ENCODE measurements at regions not wholly inside any gene's neighbourhood (a gene's known extent, or its start where the extent isn't known, plus 50 kb on each side); places are given as distances from the start of the nearest gene placed in this dataset.

- TF ChIP-seq CEBPB (IDR thresholded peaks at IDR 0.05; ENCODE audit: low read depth, low read length) (no peak), CTCF (conservative IDR thresholded peaks at IDR 0.05; ENCODE audit: low read depth, low read length) (no peak), SMC3 (IDR thresholded peaks at IDR 0.05; ENCODE audit: low read depth, low read length) (no peak), MXI1 (IDR thresholded peaks at IDR 0.05; ENCODE audit: borderline replicate concordance, low read depth, low read length) (no peak), RFX5 (IDR thresholded peaks at IDR 0.05; ENCODE audit: low read depth, low read length) (no peak), RCOR1 (IDR thresholded peaks at IDR 0.05; ENCODE audit: insufficient replicate concordance, low read length) (no peak), POLR2A (IDR thresholded peaks at IDR 0.05; ENCODE audit: low read depth, low read length) (no peak)
- TF ChIP-seq, protein P1, sequence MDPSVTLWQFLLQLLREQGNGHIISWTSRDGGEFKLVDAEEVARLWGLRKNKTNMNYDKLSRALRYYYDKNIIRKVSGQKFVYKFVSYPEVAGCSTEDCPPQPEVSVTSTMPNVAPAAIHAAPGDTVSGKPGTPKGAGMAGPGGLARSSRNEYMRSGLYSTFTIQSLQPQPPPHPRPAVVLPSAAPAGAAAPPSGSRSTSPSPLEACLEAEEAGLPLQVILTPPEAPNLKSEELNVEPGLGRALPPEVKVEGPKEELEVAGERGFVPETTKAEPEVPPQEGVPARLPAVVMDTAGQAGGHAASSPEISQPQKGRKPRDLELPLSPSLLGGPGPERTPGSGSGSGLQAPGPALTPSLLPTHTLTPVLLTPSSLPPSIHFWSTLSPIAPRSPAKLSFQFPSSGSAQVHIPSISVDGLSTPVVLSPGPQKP (IDR thresholded peaks at IDR 0.05; ENCODE audit: borderline replicate concordance, low read depth, low read length), result no peak
Measured at GRCh38 chr6:3577517-3577916, 120.7 kb upstream of the SLC22A23 start.
